DMS53 treated with DMSO at 0.1 percent for 48 hours (cell line): ENCODE measurements at regions not wholly inside any gene's neighbourhood (a gene's known extent, or its start where the extent isn't known, plus 50 kb on each side); places are given as distances from the start of the nearest gene placed in this dataset.

Experiments
- DNase-seq: peaks from one replicate; lab custom pipeline; 2025; ENCODE audit not compliant: unreplicated experiment; lab: John Stamatoyannopoulos, UW

DNA sequence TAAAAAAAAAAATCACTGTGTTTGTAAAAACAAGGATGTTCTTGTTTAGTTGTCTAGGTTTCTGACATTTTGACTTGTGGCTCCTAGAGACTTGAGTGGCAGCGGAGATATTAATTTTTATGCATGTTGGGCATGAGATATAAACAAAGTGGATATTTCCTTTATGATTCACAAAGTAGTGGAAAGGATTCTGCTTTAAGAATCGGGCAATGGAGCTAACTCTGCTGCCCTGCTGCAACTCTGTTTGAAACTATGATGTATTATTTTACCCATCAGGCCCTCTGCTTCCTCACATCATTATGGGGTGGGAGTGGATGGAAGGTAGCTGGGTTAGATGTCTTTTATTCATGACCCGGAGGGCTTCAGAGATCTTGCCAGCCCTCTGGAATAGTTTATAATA, 94.1 kb upstream of the CD180 start:
- no peak for DNase-seq

GRCh38 chr5:67289763-67290521, 93.3 kb upstream of the CD180 start:
- DNase-seq, result no peak

DNA sequence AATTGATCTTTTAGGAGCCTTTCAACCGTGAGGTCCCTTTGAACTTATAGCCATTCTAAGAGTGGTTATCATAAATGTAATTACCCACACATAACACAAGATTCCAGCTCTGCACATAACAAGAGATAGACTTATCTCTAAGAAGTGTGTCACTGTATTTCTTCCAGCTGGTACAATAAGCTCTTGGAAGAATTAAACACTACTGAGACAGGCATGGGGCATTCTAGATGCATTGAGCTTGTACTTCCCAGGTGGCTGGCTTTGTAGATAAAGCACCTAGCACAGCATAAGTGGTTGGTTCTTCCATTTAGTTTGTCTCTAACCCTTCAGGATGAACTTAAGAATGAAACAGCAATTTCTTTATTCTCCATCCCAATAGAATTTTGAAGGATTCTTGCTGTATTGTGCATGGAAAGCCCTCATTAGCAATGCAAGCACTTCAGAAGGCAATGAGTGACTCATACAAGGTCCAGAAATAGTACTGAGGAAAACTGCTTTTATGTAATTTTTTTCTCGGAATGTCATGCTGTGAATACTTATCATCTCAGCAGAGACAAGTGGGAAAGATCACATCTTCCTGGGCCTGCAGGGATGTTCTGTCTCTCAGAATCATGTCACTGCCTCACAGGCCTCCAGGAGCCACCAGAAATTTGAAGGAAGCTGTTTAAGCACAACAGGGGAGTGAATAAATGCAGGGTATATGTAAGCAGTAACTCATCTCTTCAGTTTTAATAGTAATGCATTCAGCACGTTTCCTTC, 91.1 kb upstream of the CD180 start:
- peak; percentile 13 for DNase-seq

GRCh38 chr5:67286006-67286405, 89.4 kb upstream of the CD180 start:
- DNase-seq, result no peak

GRCh38 chr5:67283988-67284487, 87.4 kb upstream of the CD180 start:
- DNase-seq, result no peak

- no peak for DNase-seq
Measured at GRCh38 chr5:67283275-67283987, 86.8 kb upstream of the CD180 start.

DNA sequence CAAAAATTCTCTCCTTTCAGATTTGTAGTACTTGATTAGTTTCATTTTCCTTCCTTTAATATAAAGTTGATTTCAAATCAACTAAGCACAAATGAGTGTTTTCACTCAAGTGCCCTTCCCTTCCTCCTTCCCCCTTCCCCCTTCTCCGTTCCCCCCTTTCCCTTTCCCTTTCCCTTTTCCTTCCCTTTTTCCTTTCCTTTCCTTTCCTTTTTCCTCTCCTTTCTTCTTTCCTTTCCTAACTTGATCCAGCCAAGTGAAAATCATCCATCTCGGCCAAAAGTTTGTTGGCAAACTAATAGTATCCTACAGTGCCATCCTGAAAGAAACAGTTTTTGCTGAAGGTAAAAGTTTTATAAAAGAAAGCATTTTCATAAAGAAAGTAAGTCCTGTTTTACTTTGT, 85.3 kb upstream of the CD180 start:
- no peak for DNase-seq

DNA sequence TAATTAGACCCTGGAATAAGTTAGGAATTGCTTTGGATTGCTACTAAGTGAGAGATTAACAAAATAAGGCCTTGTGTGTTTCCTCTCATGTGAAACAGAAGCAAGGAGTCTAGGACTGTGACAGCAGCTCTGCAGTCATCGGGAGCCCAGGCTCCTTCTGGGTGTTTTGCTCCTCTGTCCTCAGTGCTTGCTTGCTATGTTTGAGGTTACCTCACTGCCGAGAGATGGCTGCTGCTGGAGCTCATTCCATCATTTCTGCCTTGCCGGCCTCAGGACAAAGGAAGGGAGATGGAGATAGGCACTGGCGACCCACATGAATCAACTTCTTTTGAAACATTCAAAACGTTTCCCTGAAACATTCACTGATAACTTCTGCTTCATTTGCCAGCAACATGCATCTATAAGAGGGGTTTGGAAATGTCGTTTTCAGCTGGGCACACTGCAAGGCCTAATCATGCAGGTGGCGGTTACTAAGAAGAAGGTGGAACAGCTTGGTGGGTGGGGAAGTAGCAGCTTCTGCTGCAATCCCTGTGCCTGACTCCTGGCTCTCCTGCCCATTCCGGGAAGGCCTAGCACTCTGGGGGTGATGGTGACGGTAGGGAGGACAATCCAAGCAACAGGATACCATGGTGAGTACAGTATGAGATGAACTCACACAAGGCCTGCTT, 77.2 kb upstream of the CD180 start:
- no peak for DNase-seq

GRCh38 chr5:67272453-67273130, 76.0 kb upstream of the CD180 start:
- DNase-seq, result no peak

DNA sequence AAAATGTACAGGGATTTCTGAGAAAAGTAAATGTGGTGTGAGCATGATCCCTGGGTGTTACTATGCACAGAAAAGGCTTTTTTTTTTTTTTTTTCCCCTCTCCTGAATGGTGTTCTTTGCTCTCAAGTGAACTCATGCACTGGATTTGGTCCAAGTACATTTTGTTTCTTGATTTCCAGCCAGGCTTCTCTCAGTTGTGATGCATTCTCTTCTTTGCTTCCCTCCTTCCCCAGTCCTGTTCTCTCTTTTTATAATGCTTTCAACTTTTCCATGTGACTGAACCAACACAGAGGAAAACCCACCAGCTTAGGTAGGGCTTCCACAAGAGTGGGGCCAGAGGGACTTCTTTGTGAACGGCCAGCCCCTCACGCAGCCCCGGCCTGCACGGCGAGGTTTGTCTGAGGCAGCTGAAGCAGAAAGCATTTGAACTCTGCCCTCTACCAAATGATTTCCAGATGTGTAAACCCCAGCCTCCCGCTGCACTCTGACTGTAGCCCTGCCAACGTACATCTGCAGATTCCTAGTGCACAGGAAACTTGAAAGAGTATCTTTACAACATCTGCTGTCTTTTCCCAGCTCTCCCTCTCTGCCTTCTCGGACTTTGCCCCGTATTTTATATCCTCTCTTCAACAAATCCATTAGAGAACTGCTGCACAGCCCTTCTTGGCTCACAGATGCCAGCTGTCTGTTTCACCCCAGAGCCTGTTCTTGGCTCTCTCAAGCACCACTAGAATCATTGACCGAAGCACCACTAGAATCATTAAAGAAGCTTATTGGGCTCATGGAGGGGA, 71.8 kb upstream of the CD180 start:
- peak; percentile 68 for DNase-seq

DNA sequence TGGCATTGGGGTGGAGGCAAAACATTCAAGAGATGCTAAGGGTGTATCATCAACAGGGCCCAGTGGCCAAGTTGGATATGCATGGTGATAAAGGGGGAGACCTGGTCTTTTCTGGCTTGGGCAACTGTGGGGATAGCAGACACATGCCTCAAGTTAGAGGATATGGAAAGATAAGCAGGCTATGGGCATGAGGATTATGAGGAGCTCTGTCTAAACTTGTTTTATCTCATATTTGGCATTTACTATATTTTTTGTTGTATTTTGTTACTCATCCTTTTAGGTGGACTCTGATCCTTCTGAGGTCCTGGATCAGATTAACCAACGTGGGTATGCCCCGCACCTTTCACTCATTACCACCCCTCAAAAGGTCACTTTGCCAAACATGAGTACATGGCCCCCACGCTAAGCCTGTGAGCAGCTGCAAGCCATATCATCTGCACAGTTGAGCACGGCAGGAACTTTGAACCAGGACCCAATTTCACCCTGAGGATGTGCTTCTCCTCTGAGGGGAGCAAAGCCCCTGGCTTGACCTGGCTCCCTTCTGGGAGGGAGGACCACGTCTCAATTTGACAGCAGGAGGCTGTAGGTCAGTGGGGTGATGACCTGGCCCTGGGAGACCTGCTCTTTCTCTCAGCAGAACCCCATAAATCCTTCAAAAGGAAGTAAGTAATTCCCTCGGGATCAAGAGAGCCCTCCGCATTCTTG, 71.1 kb upstream of the CD180 start:
- no peak for DNase-seq

DNA sequence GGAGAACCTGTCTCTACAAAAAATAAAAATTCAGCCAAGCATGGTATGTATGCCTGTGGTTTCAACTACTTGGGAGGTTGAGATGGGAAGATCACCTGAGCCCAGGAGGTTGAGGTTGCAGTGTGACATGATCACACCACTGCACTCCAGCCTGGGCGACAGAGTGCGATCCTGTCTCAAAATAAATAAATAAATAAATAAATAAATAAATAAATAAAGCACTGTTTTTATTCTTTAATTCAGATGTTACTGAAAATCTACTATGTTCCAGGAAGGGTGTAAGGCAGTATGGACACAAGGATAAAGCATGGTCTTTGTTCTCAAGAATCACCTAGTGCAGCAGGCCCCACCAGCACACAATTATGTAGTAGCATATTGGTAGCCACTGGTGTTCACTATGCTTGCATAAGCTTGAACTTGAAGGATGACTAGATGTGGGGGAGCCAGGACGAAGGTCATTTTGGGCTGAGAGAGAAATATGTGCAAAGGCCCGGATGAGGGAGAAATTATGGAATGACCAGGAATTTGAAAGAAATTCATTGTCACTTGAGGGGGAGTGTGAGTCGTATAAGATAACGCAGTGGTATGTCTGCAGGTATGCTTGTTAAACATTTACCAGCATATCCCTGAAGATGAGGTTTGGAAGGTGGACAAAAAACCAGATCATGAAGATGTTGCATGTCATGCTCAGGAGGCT, 70.2 kb upstream of the CD180 start:
- DNase-seq, result no peak

DNA sequence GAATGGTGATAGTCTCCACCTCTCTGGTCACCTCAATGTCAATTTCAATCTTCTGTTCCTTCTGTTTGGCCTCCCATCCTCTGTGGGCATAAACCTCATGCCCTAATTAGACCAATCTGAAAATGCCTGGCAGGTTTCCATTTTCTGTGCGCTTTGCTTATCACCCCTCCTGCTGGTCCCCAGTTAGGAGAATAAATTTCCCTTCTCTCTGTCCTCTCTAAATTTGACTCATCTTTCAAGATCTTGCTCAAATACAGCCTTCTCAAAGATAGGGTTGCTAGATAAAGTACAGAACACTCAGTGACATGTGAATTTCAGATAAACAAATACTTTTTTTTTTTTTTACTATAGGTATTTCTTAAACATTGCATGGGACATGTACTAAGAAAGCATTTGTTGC, 69.4 kb upstream of the CD180 start:
- DNase-seq, result no peak

- DNase-seq, result no peak
Measured at GRCh38 chr5:67263656-67264408, 67.2 kb upstream of the CD180 start.

DNA sequence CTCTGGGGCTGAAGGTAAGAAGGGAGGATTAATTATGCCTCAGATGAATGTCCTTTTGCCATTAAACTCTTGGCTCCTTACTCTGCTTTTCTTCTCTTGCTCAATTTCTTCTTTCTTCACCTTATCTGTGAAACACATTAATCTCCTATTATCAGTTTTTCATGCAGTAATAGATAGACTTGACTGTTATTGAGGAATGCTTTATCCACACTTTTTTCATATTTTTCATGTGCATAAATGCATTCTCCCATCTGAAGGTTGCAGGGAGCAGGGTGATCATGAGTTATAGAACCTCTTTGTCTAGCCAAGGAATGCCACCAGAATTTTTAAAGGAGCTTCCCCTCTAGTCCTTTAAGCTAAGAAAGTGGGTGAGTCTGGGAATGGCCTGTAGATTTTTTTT, 66.4 kb upstream of the CD180 start:
- DNase-seq, result no peak

DNA sequence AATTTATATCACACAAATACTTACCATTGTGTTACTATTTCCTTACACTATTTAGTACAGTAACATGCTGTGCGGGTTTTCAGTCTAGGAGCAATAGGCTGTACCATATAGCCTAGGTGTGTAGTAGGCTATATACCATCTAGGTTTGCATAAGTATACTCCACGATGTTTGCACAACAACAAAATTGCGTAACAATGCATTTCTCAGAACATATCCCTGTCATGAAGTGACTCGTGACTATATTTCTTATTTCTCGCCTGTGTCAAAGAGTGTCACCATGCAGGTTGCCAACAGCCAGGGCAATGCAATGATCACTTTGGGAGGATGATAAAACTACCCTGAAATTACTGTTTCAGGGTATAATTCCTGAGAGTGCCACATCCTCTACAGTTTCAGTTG, 65.6 kb upstream of the CD180 start:
- no peak for DNase-seq

- no peak for DNase-seq
Measured at GRCh38 chr5:67259548-67260215, 63.1 kb upstream of the CD180 start.
